NT2/D1 (cell line): ENCODE measurements at regions not wholly inside any gene's neighbourhood (a gene's known extent, or its start where the extent isn't known, plus 50 kb on each side); places are given as distances from the start of the nearest gene placed in this dataset.
"Not testable (repeated sequence)": the region's sequence is repeated elsewhere in the genome, so short reads cannot be mapped to it uniquely, and the experiment has no call there.

ENCODE experiments used
- YY1 ChIP-seq: IDR thresholded peaks from 2 replicates; pipeline ENCODE4 v1.6.1; 2011; ENCODE audit not compliant: insufficient read length, insufficient read depth
- ZNF274 ChIP-seq: IDR thresholded peaks from 2 replicates; pipeline ENCODE4 v1.6.1; 2011; ENCODE audit warnings: mild to moderate bottlenecking, low read depth, low read length

- TF ChIP-seq YY1, ZNF274: not testable (repeated sequence)
Observed at GRCh38 chr21:5232176-5232958, 5289.0 kb upstream of the TPTE start.
